Suprapubic skin (tissue), 3 donors: ENCODE measurements at regions not wholly inside any gene's neighbourhood (a gene's known extent, or its start where the extent isn't known, plus 50 kb on each side); places are given as distances from the start of the nearest gene placed in this dataset.

Experiments
- EP300 ChIP-seq: sonication (generic); formaldehyde crosslinking; IDR thresholded peaks from one replicate; pipeline ENCODE4 v1.6.1; 2017; ENCODE audit warnings: antibody characterized with exemption
- TF ChIP-seq, protein P1 (sequence below), 2 donors: fragments of 200-600 bp in 1 of 2; fragments of 450-650 bp in 1 of 2; sonication (generic) in 1 of 2; IDR thresholded peaks; one replicate each; pipeline ENCODE4 v1.5.1; 2016 to 2019; ENCODE audit warnings: antibody characterized with exemption in 2 of 2, mild to moderate bottlenecking in 1 of 2, moderate library complexity in 1 of 2

- TF ChIP-seq, protein P1, sequence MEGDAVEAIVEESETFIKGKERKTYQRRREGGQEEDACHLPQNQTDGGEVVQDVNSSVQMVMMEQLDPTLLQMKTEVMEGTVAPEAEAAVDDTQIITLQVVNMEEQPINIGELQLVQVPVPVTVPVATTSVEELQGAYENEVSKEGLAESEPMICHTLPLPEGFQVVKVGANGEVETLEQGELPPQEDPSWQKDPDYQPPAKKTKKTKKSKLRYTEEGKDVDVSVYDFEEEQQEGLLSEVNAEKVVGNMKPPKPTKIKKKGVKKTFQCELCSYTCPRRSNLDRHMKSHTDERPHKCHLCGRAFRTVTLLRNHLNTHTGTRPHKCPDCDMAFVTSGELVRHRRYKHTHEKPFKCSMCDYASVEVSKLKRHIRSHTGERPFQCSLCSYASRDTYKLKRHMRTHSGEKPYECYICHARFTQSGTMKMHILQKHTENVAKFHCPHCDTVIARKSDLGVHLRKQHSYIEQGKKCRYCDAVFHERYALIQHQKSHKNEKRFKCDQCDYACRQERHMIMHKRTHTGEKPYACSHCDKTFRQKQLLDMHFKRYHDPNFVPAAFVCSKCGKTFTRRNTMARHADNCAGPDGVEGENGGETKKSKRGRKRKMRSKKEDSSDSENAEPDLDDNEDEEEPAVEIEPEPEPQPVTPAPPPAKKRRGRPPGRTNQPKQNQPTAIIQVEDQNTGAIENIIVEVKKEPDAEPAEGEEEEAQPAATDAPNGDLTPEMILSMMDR (IDR thresholded peaks at IDR 0.05): no peak
- TF ChIP-seq EP300: no peak
Observed at GRCh38 chr7:121466455-121466854, 70.3 kb upstream of the FAM3C start.
